ENCODE measurements at regions not wholly inside any gene's neighbourhood (a gene's known extent, or its start where the extent isn't known, plus 50 kb on each side); places are given as distances from the start of the nearest gene placed in this dataset.

DNA sequence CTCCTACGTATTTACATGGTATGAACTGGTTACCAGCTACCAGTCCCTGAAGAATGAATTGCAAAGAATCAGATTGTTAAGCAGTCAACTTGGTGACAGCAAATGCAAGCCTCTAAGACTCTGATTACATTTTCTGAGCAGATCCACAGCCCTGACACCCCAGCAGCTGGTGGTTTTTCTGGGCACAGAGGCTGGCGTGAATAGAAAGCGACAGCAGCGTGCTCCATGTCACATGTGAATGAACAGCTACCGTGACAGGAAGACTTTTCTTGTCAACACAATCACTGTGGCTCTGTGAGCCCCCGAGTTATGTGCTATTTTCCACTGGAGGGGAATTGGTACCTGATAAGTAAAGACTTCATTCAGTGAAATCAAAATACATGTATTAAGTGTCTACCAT, 93.2 kb upstream of the CBLN2 start:
- no peaks in the 10 kb centered on the region for H4K20me1 ChIP-seq (ENCODE audit: insufficient read depth, low read length)
- ChIA-PET CTCF (ENCODE audit: unreplicated experiment) (no interaction called here), POLR2A (interaction anchor here (0.6 kb wide), 1 partner anchor 429 kb away, joined by 3 read pairs; no protein-coding TSS in a partner anchor)
- no peak overlapping the region for H2AFZ ChIP-seq (ENCODE audit: low read length)
- TF ChIP-seq, protein P1, sequence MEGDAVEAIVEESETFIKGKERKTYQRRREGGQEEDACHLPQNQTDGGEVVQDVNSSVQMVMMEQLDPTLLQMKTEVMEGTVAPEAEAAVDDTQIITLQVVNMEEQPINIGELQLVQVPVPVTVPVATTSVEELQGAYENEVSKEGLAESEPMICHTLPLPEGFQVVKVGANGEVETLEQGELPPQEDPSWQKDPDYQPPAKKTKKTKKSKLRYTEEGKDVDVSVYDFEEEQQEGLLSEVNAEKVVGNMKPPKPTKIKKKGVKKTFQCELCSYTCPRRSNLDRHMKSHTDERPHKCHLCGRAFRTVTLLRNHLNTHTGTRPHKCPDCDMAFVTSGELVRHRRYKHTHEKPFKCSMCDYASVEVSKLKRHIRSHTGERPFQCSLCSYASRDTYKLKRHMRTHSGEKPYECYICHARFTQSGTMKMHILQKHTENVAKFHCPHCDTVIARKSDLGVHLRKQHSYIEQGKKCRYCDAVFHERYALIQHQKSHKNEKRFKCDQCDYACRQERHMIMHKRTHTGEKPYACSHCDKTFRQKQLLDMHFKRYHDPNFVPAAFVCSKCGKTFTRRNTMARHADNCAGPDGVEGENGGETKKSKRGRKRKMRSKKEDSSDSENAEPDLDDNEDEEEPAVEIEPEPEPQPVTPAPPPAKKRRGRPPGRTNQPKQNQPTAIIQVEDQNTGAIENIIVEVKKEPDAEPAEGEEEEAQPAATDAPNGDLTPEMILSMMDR (conservative IDR thresholded peaks at IDR 0.05; ENCODE audit: low read length), result no peak
- no peak for TF ChIP-seq EZH2phosphoT487 (IDR thresholded peaks at IDR 0.05; ENCODE audit: borderline replicate concordance, low read depth, low read length)
- H3K79me2 ChIP-seq (ENCODE audit: insufficient read depth, low read depth, low read length), result no peaks in the 10 kb centered on the region
- no peaks in the 10 kb centered on the region for H3K4me1 ChIP-seq (ENCODE audit: insufficient read depth, low read length, poor library complexity, severe bottlenecking)
- no peak overlapping the region for H3K4me2 ChIP-seq (ENCODE audit: low read length)
- intact Hi-C loops (cut with micrococcal nuclease; ENCODE audit: unreplicated experiment), result no loop called here
- no peak overlapping the region for H3K4me3 ChIP-seq (ENCODE audit: low read depth, low read length, poor library complexity, severe bottlenecking)
- no TSS peak for BruUV-seq (replicated peaks)
- no peaks in the 10 kb centered on the region for H3K9me2 ChIP-seq (ENCODE audit: insufficient read depth, low read length)
- DNase-seq (ENCODE audit: low spot score), result no peak
- no peaks in the 10 kb centered on the region for H3K9me3 ChIP-seq (ENCODE audit: low read length)
- H3K27ac ChIP-seq (ENCODE audit: low read depth, low read length, poor library complexity, severe bottlenecking), result no peak overlapping the region
- H3K36me3 ChIP-seq (ENCODE audit: insufficient read depth, low read length), result no peaks in the 10 kb centered on the region

DNA sequence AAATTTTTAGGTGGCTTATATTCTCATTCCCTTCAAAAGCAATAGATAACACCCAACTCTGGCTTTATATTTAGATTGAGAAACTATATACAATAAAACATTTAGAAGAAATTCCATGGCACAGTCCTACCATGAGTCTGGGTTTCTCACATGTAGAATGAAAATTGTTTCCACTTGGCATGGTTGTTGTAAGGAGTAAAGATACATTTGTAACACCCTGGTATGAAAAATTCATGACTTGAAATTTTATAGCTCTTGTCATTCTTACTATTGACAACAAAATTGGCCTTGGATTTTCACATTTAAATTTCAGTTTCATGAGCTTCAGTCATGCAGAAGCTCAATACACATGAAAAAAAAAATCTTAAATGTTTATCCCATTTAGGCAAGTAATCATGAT, 92.5 kb upstream of the CBLN2 start:
- no TSS peak for BruUV-seq (replicated peaks)
- no peaks in the 10 kb centered on the region for H3K36me3 ChIP-seq (ENCODE audit: insufficient read depth, low read length)

DNA sequence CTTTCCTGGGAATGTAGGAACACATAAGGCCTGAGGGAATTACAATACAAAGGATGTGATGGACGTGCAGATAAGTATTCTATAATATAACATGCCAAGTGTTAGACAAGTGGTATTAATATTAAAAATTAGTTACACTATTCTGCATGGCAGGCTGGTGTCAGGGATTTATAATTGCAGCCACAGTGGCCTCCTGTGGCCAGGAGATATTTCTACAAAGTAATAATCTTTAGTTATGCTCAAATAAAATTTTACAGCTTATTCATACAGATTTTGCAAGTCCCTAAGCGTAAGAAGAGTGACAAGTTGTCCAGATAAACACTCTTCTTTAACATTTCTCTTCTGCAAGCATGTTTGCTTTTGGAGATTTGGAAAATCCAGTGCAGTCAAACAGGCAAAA, 90.4 kb upstream of the CBLN2 start:
- intact Hi-C loops (cut with micrococcal nuclease; ENCODE audit: unreplicated experiment), result no loop called here
- Histone ChIP-seq H3K4me1 (ENCODE audit: insufficient read depth, low read length, poor library complexity, severe bottlenecking) (no peaks in the 10 kb centered on the region), H3K9me3 (ENCODE audit: low read length) (no peaks in the 10 kb centered on the region), H3K4me3 (ENCODE audit: low read depth, low read length, poor library complexity, severe bottlenecking) (no peak overlapping the region), H4K20me1 (ENCODE audit: insufficient read depth, low read length) (no peaks in the 10 kb centered on the region), H3K36me3 (ENCODE audit: insufficient read depth, low read length) (no peaks in the 10 kb centered on the region), H2AFZ (ENCODE audit: low read length) (no peak overlapping the region), H3K4me2 (ENCODE audit: low read length) (no peak overlapping the region), H3K9me2 (ENCODE audit: insufficient read depth, low read length) (no peaks in the 10 kb centered on the region), H3K27ac (ENCODE audit: low read depth, low read length, poor library complexity, severe bottlenecking) (no peak overlapping the region), H3K79me2 (ENCODE audit: insufficient read depth, low read depth, low read length) (no peaks in the 10 kb centered on the region)
- BruUV-seq (replicated peaks), result no TSS peak
- TF ChIP-seq, protein P1 (conservative IDR thresholded peaks at IDR 0.05; ENCODE audit: low read length), result no peak
- TF ChIP-seq EZH2phosphoT487 (IDR thresholded peaks at IDR 0.05; ENCODE audit: borderline replicate concordance, low read depth, low read length), result no peak
- CTCF ChIA-PET (ENCODE audit: unreplicated experiment), result no interaction called here
- no peak for DNase-seq (ENCODE audit: low spot score)
- POLR2A ChIA-PET, result no interaction called here

More for the DNA sequence above, 92.5 kb upstream of the CBLN2 start:
- Histone ChIP-seq H3K27ac (ENCODE audit: low read depth, low read length, poor library complexity, severe bottlenecking) (no peak overlapping the region), H3K4me2 (ENCODE audit: low read length) (no peak overlapping the region), H3K4me3 (ENCODE audit: low read depth, low read length, poor library complexity, severe bottlenecking) (no peak overlapping the region), H2AFZ (ENCODE audit: low read length) (no peak overlapping the region), H3K4me1 (ENCODE audit: insufficient read depth, low read length, poor library complexity, severe bottlenecking) (no peaks in the 10 kb centered on the region), H3K9me2 (ENCODE audit: insufficient read depth, low read length) (no peaks in the 10 kb centered on the region), H4K20me1 (ENCODE audit: insufficient read depth, low read length) (no peaks in the 10 kb centered on the region), H3K9me3 (ENCODE audit: low read length) (no peaks in the 10 kb centered on the region), H3K79me2 (ENCODE audit: insufficient read depth, low read depth, low read length) (no peaks in the 10 kb centered on the region)
- no peak for TF ChIP-seq EZH2phosphoT487 (IDR thresholded peaks at IDR 0.05; ENCODE audit: borderline replicate concordance, low read depth, low read length)
- TF ChIP-seq, protein P1 (conservative IDR thresholded peaks at IDR 0.05; ENCODE audit: low read length), result no peak
- ChIA-PET POLR2A (interaction anchor here (0.6 kb wide), 3 partner anchors 37 to 846 kb away, joined by 3 to 4 read pairs (median 3); no protein-coding TSS in a partner anchor), CTCF (ENCODE audit: unreplicated experiment) (no interaction called here)
- no peak for DNase-seq (ENCODE audit: low spot score)
- intact Hi-C loops (cut with micrococcal nuclease; ENCODE audit: unreplicated experiment), result no loop called here

Data from OCI-LY7 (cell line).